HG03457 (cell line): ENCODE measurements at regions not wholly inside any gene's neighbourhood (a gene's known extent, or its start where the extent isn't known, plus 50 kb on each side); places are given as distances from the start of the nearest gene placed in this dataset.
A peak's percentile ranks its signal among the peaks of the same experiment; 100 is the strongest.
"Not testable (repeated sequence)": the region's sequence is repeated elsewhere in the genome, so short reads cannot be mapped to it uniquely, and the experiment has no call there.

ENCODE experiments used
- ATAC-seq: cut with Tn5 transposase; IDR thresholded peaks from one replicate; pipeline ENCODE4 v1.9.1; 2021; ENCODE audit warnings: moderate number of reproducible peaks; ENCODE audit not compliant: unreplicated experiment

DNA sequence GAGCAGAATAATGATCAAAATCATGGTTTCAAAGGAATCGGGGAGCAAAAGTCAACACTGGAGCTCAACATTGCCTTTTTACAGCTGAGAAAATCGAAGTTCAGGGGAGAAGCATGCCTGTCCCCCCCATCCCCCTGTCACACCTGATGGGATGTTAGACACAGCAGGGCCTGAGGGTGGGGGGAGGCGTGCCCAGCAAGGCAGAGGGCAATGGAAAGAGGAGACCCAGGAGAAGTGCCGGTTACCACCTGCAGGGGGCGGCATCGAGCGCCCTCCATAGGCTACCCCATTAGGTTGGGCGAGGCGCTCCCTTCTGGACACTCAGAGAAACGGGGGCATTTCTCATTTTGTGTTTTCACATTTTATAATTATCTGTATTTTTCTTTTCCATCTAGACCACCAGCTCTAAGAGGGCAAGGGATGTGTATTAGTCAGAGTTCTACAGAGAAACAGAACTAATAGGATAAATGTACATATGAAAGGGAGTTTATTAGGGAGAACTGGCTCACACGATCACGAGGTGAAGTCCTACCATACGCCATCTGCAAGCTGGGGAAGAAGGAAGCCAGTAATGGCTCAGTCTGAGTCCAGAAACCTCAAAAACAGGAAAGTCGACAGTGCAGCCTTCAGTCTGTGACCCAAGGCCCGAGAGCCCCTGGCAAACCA lies 271.3 kb downstream of the LRATD1 start:
- ATAC-seq, result peak; percentile 98

DNA sequence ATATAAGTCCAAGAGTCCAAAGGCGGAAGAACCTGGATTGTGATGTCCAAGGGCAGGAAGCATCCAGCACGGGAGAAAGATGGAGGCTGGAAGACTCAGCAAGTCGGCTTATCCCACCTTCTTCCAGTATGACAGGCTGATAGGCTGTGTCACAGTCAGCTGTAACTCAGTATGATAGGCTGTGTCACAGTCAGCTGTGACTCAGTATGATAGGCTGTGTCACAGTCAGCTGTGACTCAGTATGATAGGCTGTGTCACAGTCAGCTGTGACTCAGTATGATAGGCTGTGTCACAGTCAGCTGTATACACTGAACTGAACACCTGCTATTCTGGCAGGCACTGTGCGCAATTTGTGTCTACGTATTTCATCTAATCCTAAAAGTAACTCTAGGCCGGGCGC lies 271.9 kb downstream of the LRATD1 start:
- not testable (repeated sequence) for ATAC-seq

DNA sequence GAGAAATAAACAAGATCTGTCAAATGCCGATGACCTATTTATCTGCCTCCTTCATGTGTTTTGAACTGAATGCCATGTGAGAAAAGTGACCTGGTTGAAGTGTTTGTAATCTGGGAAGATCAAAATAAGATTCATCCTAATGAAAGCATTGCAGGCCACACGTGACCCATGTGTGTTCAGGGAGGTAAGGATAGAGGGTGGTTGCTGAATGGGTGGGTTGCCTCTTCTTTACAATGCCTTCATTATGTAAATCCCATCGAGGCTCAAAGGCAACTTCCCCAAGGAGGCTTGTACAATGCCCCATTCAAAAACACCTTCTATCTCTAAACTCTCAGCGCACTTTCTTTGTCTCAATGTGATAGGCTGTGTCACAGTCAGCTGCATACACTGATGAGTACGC lies 273.1 kb downstream of the LRATD1 start:
- ATAC-seq, result no peak

DNA sequence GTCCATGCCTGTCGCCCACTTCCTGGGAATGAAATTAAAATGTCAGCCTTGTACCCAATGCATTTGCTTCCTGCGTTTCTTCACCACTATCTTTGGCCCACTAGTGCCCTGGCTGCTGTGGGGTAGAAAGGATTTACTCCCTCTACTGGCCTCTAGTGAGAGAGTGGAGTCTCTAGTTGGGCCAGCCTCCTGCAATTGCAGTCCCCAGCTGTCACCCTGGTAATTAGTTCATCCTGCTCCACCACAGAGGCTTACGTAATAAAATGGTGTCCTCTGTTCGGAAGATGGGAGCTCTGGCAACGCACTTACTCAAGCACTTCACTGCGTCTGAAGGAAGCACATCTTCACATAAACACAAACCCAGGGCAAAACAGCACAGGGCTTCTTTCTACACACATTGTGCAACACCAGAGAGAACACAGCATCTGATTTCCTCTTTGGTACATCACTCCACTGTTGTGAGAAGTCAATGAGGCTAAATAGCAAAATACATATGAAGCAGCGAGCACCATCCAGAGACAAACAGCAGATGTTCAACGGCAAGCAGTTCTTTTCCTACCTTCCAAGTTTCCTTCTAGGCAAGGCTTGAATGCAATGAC lies 274.6 kb downstream of the LRATD1 start:
- no peak for ATAC-seq

DNA sequence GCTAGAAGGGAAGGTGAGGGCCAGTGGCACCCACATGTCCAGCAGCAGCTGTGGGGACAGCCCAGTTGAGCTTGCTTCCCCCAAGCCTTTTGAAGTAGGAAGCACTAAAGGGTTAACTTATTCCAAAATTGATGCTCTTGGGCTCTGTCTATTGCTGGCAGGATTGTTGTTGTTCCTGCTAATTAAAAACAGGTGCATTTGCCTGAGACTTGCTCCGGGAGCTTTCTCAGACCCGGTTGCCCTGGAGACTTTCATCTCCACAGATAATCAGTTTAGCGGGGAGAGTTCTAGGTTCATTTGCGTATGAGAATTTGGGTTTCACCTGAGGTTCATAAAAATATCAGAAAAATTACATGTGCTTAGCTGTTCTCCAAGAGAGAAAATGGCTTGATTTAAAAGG lies 277.3 kb downstream of the LRATD1 start:
- ATAC-seq, result no peak

DNA sequence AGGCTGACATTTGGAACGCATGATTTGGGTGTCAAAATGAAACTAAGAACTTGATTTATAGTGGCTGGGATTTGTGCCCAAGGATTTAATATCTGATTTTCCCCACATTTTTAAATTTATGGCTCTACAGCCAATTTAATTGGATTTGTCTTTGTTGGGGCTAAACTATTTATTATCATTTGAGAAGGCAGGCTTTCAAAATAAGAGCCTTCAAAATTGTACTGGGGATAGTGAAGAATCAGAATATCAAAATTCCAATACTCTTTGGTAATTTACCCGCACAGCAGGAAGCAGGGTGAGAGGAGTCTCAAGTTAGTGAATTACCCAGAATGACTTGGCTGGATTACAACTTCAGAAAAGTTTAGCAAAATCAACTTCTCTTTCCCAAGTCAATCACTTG lies 278.1 kb downstream of the LRATD1 start:
- no peak for ATAC-seq

DNA sequence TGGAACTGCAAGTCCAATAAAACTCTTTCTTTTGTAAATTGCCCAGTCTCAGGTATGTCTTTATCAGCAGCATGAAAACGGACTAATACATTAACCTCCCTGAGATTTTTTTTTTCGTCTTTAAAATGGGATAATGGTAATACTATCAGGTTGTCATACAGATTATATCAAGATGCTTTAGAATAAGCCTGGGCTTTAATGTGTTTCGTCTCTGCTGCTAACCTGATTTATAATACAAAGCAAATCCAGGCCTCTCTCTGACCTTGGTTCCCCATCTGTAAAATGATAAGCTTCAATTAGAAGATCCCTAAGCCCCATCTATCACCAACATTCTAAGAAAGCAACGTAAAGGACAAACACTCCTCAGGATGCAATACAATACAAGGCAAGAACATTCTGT lies 283.5 kb downstream of the LRATD1 start:
- ATAC-seq, result no peak

DNA sequence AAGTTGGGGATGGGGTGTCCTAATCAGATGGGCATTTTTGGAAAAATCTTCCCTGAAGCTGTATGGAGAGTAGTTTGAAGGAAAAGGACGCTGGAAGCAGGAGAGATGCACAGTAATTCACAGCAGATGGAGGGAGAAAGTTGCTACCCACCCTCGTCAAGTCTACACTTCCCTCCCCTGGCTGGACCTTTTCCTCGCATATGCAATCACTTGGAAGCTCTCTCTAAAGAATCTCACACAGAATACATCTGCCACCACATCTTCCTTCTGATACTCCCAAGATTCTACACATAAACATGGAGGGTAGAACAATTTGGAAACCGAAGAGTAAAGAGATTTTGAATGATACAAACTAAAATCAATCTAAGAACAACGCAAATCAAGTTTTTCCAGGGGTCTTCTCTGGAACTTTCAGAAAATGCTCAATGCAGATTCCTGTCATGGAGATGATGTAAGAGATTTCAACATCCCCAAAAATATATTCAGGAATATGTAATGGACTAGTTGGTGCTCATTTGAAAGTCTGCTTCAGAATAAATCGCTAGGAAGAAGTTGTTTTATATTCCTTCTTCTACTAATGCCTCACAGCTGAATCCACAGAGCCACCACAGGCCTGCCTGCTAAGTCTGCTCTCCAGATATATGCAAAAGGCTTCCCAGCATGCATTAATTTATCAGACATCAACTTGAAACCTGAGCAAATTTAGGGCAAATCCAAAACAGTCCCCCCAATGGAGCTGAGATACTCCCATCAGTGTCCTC lies 291.5 kb downstream of the LRATD1 start:
- ATAC-seq, result no peak

DNA sequence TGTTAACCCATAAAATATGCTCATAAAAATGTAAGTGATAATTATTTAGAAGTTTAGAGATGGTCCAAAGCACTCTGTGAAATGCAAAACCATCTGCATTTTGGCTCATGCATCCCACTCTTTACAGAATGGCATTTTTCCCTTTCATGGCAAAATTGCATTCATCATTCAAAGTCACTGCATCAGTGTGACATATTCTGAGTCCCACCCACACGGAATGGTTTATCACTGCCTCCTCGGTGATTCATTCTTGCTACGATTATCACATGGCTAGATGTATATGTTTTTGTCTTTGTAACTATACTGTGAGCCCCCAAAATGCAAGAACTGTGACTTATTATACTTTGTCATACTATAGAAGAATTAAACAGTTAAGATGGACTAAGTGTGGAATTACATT lies 293.0 kb downstream of the LRATD1 start:
- ATAC-seq, result no peak

DNA sequence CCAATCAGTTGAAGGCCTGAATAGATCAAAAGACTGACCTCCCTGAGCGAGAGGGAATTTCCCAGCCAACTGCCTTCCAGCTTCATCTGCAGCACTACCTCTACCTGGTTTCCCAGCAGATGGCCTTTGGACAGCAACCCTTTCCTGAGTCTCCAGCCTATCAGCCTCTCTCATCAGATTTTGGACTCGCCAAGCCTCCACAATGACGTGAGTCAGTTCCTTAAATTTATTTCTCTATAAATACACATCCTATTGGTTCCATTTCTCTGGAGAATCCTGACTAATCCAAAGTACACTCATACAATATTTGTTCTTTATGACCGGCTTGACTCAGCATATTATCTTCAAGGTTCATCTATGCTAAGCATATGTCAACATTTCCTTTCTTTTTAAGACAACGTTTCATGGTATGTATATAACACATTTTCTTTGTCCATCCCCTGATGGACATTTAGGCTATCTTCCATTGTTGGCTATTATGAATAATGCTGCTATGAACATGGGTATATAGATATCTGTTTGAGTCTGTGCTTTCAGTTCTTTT lies 294.6 kb downstream of the LRATD1 start:
- no peak for ATAC-seq

DNA sequence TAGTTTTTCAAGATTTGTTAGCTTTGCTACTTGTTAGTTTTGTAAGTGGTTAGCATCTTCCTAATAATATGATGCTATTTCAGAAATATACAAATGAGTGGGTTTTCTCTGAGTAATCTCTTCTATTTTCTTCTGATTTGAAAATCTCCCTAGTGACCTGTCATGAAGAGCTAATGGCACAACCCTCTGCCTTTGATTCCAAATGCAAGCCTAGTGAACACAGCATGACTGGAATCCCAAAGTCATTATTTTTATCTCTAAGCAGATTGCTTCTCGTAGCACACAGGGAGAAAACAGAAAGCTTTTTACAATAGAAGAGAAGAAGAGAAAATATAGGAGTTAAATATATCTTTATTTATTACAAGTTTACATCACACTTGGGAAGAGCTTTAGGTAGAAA lies 295.5 kb downstream of the LRATD1 start:
- no peak for ATAC-seq

DNA sequence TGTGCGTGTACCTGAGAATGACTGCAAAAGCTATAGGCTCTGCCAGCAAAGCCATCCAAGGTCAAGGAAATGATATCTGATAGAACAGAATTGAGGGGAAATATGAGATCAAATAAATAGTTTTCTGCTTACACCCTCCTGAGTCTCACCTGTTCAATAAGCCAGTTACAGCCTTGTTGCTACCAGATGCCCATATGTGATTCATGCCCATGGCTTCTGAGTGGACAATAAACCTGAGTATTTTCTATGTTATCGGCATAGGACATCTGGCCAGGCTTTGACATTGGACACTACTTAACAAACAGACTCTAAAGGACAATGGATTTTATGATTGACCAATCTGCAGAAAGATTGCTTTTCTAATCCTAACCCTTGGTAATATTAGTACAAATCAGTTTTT lies 297.9 kb downstream of the LRATD1 start:
- no peak for ATAC-seq

DNA sequence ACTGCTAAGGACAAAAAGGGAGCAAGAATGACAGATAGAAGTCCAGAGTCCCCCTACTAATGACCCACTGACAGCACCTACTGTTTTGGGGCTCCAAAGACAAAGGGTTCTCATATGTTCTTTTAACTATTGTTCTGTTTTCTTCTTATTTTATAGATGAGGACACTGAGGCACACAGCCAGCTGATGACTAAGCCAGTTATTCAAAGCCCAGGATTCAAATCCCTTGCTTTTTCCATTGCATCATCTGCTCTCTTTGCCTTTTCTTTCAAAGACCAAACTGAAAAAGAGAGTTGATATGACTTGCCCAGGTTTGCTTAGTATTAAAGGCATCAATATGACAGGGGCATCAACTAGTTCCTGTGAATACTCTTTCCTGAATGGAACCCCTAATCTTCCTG lies 299.8 kb downstream of the LRATD1 start:
- ATAC-seq, result no peak

DNA sequence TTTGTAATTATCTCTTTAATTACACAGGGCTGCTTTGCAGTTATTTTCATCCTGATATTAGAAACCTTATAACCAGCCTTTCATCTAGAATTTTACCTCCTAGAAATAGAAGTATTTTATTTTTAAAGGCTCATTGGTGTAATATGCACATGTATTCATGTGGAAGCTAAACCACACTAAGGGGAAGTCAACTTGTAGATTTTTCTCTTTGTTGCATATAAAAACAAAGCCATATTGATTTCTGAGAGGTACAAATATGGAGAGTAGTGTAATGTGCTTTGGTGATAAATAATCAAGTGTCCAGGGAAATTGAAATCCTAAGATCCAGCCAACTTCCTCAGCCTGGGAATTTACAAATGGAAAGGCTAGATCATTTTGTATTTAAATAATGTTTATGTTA lies 301.2 kb downstream of the LRATD1 start:
- no peak for ATAC-seq

DNA sequence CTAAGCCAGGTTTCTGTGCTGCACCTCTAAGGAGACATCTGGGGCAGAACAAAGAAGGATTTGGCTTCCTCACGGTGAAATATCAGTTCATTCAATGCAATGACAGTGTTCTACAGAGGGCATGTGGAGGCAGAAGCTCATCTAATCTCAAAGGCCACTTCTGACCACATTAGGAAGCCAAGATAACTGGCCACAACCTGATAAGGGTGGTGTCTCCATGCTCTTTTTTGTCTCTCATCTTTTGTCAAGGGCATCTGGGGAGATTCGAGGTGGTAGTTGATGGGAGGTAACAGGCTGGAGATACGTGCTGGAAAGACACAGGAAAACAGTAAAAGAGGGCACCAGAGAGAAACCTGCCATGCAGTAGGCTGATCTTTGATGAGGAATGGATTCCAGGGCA lies 303.9 kb downstream of the LRATD1 start:
- no peak for ATAC-seq

DNA sequence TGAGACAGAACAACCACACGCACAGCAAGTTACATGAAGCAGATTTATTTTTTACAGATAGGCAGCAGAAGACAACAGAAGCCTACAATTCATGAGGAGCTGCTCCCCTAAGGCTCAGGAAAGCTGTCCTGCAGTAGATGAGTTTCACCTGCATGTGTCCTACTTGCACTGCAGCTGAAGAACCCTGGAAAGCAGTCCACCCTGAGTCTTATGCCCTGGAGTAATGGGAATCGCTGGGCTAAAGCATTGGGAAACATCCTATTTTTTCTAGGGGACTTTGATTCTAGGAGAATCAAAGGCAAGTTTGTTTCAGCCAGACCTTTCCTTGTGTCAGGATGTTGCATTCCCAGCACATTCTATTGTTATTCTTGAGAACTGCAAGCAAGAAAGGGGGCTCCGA lies 304.8 kb downstream of the LRATD1 start:
- ATAC-seq, result no peak

DNA sequence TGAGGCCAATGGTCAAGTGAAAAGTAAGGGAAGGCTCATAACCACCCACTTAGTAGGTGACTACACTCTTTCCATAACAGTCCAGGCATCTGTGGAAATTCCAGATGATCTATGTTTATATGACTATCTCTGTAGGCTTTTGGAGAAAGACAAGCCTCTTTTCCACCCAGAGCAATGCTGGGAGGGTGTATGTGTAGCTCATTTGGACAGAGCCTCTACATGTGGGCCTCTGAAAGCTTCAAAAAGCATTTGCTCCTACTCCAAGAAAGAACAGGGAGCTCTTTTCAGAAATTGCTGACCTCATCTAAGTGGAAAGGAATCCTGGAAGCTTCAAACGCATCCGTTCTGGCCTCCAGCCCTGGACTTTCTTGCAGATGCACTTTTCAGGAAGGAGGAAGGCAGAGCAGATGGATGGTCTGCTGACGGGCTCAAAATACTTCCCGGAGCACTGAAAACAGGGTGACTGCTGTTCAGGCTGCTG lies 308.7 kb downstream of the LRATD1 start:
- ATAC-seq, result no peak

DNA sequence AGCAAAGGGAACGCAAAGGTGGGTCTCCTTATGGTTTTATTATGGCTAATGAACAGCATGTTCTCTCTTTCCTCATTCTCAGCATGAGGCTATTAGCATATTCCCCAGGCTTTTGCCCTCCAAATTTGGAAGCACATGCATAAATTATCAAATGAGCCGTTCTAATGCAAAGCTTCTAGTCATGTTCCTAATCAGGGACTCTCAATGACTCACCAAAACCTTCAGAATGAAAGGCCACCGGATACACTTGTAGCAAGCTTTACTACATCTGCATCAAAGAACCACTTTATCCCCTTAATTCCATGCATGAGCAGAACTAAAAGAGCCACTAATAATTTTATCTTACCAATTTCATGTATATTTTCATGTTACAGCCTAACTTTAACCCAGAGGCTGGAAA lies 310.5 kb downstream of the LRATD1 start:
- ATAC-seq, result no peak

DNA sequence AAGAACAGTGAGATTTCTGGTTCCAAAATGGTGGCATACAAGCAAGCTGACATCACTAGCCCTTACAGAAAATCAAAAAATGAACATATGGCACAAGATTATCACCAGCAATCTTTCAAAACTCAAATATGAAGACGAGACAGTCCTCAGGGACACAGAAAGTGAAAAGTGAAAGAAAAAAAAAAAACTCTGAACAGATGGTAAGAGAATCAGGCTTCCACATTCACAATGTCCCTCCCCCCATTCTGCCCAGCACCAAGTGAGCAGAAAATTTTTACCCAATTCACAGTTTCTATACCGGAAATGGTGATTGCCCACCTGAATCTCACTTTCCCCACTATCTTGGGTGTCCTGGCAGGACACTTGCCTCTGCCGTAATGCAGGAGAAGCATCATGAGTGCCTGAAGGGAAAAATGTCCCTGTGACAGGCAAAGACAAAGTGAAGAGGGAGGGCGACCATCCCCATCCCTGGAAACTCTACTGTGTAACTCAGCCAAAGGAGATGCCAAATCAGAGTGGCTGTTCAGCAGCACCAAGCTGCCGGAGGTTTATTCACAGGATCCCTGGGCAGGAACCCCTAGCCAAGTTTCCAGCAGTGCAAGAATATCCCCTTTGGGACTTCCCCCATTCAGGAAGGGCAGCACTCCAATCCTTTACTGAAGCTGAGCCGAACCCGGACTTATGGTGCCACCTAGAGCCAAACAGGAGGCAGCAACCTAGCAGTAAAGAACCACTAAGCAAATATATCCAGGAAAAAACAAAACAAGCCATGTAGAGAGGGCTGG lies 312.2 kb downstream of the LRATD1 start:
- no peak for ATAC-seq

DNA sequence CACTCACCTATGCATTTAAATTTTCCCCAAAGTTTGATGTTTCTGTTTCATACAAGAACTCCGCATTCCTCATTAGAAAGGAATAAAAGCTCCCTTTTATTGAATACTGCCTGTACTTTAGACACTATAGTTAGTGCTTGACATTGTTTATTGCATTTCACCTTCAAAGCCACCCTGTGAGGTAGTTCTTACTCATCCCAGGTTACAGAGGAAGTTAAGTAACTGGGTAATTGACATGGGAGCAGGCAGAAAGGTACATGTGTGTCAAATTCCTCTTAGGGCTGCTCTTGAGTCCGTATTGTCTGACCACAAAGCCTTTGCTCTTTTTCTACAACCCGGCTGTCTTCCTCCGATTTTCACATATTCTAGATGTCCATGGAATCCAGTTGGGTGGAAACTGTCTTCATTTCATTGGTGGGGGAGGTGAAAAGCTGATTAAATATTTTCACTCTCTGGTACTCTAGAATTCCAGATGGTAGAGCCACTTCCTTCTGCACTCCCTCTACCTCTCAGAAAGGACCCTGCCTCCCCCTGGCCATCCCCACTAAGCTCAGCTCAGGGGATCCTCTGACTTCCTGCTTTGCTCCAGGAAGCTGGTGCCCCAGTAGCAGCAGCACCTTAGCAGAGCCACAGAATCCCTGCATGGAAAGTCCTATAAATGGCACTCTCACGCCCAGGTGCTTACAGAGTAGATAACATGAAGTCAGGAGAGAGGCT lies 319.2 kb downstream of the LRATD1 start:
- no peak for ATAC-seq
